ENCODE measurements at regions not wholly inside any gene's neighbourhood (a gene's known extent, or its start where the extent isn't known, plus 50 kb on each side); places are given as distances from the start of the nearest gene placed in this dataset.
"Not testable (repeated sequence)": the region's sequence is repeated elsewhere in the genome, so short reads cannot be mapped to it uniquely, and the experiment has no call there.

GRCh38 chr13:110006304-110006703 is 219.9 kb upstream of the IRS2 start:
- no peak for DNase-seq

- DNase-seq: no peak
Observed at GRCh38 chr13:110005563-110005962, 219.2 kb upstream of the IRS2 start.

- DNase-seq: no peak
Observed at GRCh38 chr13:110004814-110005213, 218.4 kb upstream of the IRS2 start.

- no peak for DNase-seq
Observed at GRCh38 chr13:110001670-110002275, 215.4 kb upstream of the IRS2 start.

GRCh38 chr13:110000534-110001345 is 214.4 kb upstream of the IRS2 start:
- DNase-seq: no peak

- DNase-seq: no peak
Observed at GRCh38 chr13:109999659-110000533, 213.5 kb upstream of the IRS2 start.

GRCh38 chr13:109998684-109999533 is 212.5 kb upstream of the IRS2 start:
- DNase-seq: no peak

- no peak for DNase-seq
Observed at GRCh38 chr13:109998037-109998436, 211.7 kb upstream of the IRS2 start.

- DNase-seq: not testable (repeated sequence)
Observed at GRCh38 chr13:109997056-109997595, 210.7 kb upstream of the IRS2 start.

- DNase-seq: no peak
Observed at GRCh38 chr13:109996404-109996960, 210.1 kb upstream of the IRS2 start.

GRCh38 chr13:109995578-109995977 is 209.2 kb upstream of the IRS2 start:
- no peak for DNase-seq

GRCh38 chr13:109990296-109990695 is 203.9 kb upstream of the IRS2 start:
- DNase-seq: no peak

GRCh38 chr13:109989686-109990085 is 203.3 kb upstream of the IRS2 start:
- no peak for DNase-seq

GRCh38 chr13:109989155-109989554 is 202.8 kb upstream of the IRS2 start:
- DNase-seq: no peak

GRCh38 chr13:109986851-109987250 is 200.5 kb upstream of the IRS2 start:
- DNase-seq: no peak

- no peak for DNase-seq
Observed at GRCh38 chr13:109985871-109986450, 199.6 kb upstream of the IRS2 start.

GRCh38 chr13:109983447-109983846 is 197.1 kb upstream of the IRS2 start:
- DNase-seq: no peak

GRCh38 chr13:109981000-109981399 is 194.6 kb upstream of the IRS2 start:
- DNase-seq: no peak

- not testable (repeated sequence) for DNase-seq
Observed at GRCh38 chr13:109979676-109980075, 193.3 kb upstream of the IRS2 start.

GRCh38 chr13:109979228-109979627 is 192.8 kb upstream of the IRS2 start:
- no peak for DNase-seq

- DNase-seq: no peak
Observed at GRCh38 chr13:109977212-109977968, 191.0 kb upstream of the IRS2 start.

Measured in stimulated activated CD4-positive, alpha-beta T cell treated with anti-CD3 and anti-CD28 coated beads, Interleukin-2, amount 100 ng/mL, for 24 hours (primary cell).